ENCODE measurements at regions not wholly inside any gene's neighbourhood (a gene's known extent, or its start where the extent isn't known, plus 50 kb on each side); places are given as distances from the start of the nearest gene placed in this dataset.

DNA sequence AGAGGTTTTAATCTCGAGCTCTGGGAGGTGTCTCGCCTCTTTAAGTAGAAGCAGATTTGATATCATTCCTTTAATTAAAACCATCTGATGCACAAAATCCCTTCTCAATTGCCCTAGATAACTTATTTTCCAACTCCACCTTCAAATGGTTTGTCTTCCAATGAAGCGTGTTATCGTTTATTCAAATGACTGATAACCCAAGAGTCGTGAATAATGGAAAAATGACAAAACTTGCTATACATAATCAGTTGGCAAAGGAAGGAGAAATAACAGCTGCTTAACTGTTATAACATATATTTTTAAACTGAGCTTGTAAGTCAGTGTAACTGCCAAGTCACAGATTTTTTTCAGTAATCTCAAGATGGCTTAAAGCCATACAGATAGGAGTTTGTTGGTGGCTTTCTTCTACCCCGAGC lies 144.6 kb downstream of the QPCT start:
- TF ChIP-seq, protein P1, sequence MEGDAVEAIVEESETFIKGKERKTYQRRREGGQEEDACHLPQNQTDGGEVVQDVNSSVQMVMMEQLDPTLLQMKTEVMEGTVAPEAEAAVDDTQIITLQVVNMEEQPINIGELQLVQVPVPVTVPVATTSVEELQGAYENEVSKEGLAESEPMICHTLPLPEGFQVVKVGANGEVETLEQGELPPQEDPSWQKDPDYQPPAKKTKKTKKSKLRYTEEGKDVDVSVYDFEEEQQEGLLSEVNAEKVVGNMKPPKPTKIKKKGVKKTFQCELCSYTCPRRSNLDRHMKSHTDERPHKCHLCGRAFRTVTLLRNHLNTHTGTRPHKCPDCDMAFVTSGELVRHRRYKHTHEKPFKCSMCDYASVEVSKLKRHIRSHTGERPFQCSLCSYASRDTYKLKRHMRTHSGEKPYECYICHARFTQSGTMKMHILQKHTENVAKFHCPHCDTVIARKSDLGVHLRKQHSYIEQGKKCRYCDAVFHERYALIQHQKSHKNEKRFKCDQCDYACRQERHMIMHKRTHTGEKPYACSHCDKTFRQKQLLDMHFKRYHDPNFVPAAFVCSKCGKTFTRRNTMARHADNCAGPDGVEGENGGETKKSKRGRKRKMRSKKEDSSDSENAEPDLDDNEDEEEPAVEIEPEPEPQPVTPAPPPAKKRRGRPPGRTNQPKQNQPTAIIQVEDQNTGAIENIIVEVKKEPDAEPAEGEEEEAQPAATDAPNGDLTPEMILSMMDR (IDR thresholded peaks at IDR 0.05): no peak
- TF ChIP-seq POLR2A (IDR thresholded peaks at IDR 0.05): no peak
